AG04449 (cell line): ENCODE measurements at regions not wholly inside any gene's neighbourhood (a gene's known extent, or its start where the extent isn't known, plus 50 kb on each side); places are given as distances from the start of the nearest gene placed in this dataset.
"Not testable (repeated sequence)": the region's sequence is repeated elsewhere in the genome, so short reads cannot be mapped to it uniquely, and the experiment has no call there.

Source experiments
- CTCF ChIA-PET: fragments of 350-600 bp; formaldehyde crosslinking; extraction: SDS; loops from one replicate; lab custom pipeline; 2021; ENCODE audit warnings: antibody characterized with exemption; lab: Yijun Ruan, JAX
- POLR2A ChIA-PET: fragments of 400-600, 350-600 bp; formaldehyde crosslinking; extraction: SDS; loops from one replicate; lab custom pipeline; 2020; ENCODE audit warnings: antibody characterized with exemption, inconsistent platforms; lab: Yijun Ruan, JAX
- DNase-seq: peaks from one replicate; pipeline ENCODE4 v3.0.0-alpha.2; 2010; ENCODE audit warnings: low read depth, low spot score
- H3K4me3 ChIP-seq: 2 replicates; pipeline ENCODE4 v1.5.1; 2011; ENCODE audit warnings: low read depth, mild to moderate bottlenecking, control low read depth, low read length
- CTCF ChIP-seq: IDR thresholded peaks from one replicate; pipeline ENCODE4 v1.5.1; 2011; ENCODE audit warnings: mild to moderate bottlenecking, moderate library complexity, low read length, control low read depth, inconsistent platforms; ENCODE audit not compliant: insufficient read depth; ENCODE audit errors: missing control alignments

- H3K4me3 ChIP-seq = no peak overlapping the region
- ChIA-PET CTCF (no interaction called here), POLR2A (no interaction called here)
- DNase-seq = no peak
- TF ChIP-seq CTCF = no peak
Observed at GRCh38 chr5:86554638-86555037, 63.1 kb upstream of the COX7C start.

GRCh38 chr5:86557920-86558319 is 59.8 kb upstream of the COX7C start:
- DNase-seq = no peak
- no peak overlapping the region for H3K4me3 ChIP-seq
- TF ChIP-seq CTCF = no peak
- ChIA-PET CTCF (no interaction called here), POLR2A (no interaction called here)

GRCh38 chr5:86565197-86565789 is 52.4 kb upstream of the COX7C start:
- no peak overlapping the region for H3K4me3 ChIP-seq
- TF ChIP-seq CTCF = no peak
- ChIA-PET POLR2A (no interaction called here), CTCF (no interaction called here)
- DNase-seq = no peak

GRCh38 chr5:86566030-86566429 is 51.7 kb upstream of the COX7C start:
- H3K4me3 ChIP-seq, CTCF ChIA-PET, POLR2A ChIA-PET, DNase-seq: not testable (repeated sequence)
